ENCODE measurements at regions not wholly inside any gene's neighbourhood (a gene's known extent, or its start where the extent isn't known, plus 50 kb on each side); places are given as distances from the start of the nearest gene placed in this dataset.
"Not testable (repeated sequence)": the region's sequence is repeated elsewhere in the genome, so short reads cannot be mapped to it uniquely, and the experiment has no call there.

- not testable (repeated sequence) for DNase-seq (ENCODE audit: low spot score)
These were observed 66.2 kb downstream of the SYT15 start for GRCh38 chr10:46645110-46645509.

- not testable (repeated sequence) for DNase-seq (ENCODE audit: low spot score)
These were observed 67.2 kb downstream of the SYT15 start for GRCh38 chr10:46646132-46646531.

- DNase-seq (ENCODE audit: low spot score): not testable (repeated sequence)
These were observed 72.0 kb downstream of the SYT15 start for GRCh38 chr10:46650967-46651366.

- DNase-seq (ENCODE audit: low spot score): not testable (repeated sequence)
These were observed 78.5 kb downstream of the SYT15 start for GRCh38 chr10:46657437-46657836.

DNA sequence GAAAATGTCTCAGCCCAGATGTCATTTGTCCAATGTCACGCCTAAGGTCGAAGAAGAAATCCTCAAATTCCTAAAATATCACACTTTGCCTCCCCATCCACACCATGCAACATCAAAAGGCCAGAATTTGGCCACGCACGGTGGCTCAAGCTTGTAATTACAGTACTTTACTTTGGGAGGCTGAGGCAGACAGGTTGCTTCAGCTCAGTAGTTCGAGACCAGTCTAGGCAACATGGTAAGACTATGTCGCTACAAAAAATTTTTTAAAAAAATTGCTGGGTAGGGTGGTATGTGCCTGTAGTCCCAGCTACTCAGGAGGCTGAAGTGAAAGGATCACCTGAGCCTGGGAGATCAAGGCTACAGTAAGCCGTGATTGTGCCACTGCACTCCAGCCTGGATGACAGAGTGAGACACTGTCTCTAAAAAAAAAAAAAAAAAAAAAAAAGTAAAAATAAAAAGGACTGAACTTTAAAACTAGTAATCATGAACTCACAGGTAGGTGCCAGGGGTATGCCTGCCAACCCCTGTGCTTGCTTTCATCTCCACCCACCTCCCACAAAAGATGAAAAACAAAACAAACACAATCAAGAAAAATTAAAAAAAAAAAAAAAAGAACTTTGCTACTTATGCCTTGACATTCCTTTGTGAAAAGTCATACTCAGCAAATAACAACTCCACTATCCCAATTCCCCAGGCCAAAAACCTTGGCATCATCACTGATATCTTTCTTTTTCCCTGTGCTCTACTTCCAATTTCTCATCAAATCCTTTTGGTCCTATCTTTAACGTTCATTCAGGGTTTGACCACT lies 81.3 kb downstream of the SYT15 start:
- DNase-seq (ENCODE audit: low spot score): not testable (repeated sequence)

DNA sequence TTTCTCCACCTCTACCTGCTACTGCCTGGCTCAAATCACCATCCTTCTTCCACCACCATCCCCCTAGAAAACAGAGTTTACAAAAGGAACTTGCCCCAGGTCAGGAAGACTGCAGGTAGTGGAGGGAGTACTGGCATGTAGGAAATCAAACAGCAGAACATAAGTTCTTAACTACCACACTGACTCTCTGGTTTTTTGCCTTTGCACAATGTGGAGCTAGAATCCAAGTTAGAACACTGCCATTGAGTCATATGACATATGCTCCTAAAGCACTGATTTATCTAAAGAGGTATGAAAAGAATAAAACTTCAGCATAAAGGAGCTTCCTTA lies 81.9 kb downstream of the SYT15 start:
- not testable (repeated sequence) for DNase-seq (ENCODE audit: low spot score)

- not testable (repeated sequence) for DNase-seq (ENCODE audit: low spot score)
These were observed 86.6 kb downstream of the SYT15 start for GRCh38 chr10:46665536-46665935.

DNA sequence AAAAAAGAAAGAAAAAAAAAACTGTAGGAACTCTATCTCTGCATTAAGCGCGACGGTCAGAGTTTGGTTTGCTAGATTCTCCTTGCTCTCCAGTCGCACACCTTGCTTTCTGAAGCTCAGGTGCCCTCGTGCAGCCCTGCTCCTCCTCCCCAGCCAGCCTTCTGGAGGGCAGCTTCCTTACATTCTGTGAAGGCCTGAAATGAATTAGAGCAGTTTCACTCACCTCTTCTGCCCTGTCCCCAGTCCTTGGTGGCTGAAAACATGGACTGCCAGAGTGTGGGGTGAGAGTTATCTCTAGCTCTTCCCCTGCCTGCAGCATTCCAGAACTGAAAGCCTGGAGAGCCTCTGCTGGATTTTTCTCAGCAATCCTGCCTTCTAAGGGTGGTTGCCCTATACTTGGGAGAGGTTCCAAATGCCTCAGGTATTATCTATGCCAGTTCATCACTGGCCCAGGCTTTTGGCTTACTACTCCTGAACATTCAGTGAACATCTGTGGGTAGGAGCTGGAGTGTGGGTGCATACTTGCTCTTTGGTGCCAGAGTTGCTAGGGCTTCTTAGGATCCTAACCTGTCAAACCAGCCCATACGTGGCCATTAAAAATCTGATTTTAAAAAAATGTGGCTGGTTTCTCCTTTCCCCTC lies 89.5 kb downstream of the SYT15 start:
- DNase-seq (ENCODE audit: low spot score): not testable (repeated sequence)

DNA sequence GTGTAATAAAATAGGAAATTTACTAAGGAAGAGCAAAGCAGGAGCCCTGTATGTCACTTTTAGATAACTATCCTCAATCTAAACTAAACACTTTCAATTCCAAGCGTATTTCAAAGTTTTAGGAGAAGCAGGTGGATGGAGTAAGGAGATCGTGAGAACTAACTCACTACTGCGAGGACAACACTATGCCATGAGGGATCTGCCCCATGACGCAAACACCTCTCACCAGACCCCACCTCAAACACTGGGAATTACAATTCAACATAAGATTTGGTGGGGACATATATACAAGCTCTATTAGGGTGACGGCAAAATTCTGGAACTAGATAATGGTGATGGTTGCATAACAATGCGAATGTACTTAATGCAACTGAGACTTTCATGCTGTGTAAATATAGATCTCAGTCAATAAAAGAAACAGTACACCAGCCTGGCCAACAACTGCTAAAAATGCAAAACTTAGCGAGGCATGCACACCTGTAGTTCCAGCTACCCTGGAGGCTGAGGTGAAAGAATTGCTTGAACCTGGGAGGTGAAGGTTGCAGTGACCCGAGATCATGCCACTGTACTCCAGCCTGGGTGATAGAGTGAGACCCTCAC lies 99.0 kb downstream of the SYT15 start:
- not testable (repeated sequence) for DNase-seq (ENCODE audit: low spot score)

DNA sequence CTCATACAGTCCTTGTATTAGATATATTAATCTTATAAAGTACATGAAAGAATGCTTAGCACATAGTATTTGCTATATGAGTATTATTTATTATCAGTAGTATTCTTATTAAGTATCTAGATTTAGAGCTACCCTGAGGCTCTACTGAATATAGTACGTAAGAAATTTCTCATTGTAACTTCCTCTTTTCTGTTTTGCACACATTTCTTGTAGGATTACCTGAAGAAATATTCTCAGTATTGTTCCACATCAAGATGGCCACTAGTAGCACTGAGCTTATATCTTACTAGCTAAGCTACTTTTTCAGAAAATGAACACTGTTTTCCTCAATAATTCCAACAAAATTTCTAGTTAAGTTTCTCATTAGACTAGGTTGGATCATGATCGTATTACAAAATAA lies 112.5 kb downstream of the SYT15 start:
- DNase-seq (ENCODE audit: low spot score): not testable (repeated sequence)

- not testable (repeated sequence) for DNase-seq (ENCODE audit: low spot score)
These were observed 114.3 kb downstream of the SYT15 start for GRCh38 chr10:46693218-46693617.

DNA sequence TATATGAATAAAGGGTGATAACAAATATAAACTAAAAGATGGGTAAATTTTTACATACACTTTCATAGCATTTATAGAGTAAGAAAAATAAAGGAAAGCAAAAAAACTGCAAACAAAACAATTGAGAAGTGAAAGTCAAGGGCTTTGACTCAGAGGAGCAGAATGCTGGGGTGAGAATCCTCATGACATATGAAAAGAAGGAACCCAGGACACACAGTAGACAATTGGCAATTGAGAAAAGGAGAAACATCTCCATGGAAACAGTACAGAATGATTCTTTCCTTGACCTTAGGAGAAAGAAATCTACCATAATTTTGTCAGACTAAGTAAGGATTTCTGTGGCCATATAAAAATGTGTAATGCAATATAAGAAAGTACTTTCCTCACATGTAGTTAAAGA lies 138.3 kb downstream of the SYT15 start:
- not testable (repeated sequence) for DNase-seq (ENCODE audit: low spot score)

- DNase-seq (ENCODE audit: low spot score): not testable (repeated sequence)
These were observed 139.1 kb downstream of the SYT15 start for GRCh38 chr10:46718014-46718413.

DNA sequence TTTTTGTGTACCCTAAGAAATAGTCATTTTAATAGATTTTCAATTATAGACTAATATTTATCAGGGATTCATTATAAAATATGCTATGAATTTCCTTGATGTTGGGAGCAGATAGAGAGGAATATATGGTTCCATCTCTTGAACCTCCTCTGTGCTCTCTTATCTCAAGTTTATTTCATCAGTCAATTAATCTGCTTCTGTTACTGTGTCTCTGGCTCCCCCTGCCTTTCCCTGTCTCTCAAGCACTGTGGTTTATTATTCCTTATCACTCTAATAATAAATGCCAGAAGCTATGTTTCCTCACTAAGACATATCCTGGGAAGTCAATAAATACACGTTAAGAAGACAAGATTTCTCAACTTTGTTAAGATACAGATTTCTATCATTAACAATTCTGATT lies 141.5 kb downstream of the SYT15 start:
- peak; percentile 0 for DNase-seq (ENCODE audit: low spot score)

GRCh38 chr10:46720811-46721518 lies 142.0 kb downstream of the SYT15 start:
- not testable (repeated sequence) for DNase-seq (ENCODE audit: low spot score)

DNA sequence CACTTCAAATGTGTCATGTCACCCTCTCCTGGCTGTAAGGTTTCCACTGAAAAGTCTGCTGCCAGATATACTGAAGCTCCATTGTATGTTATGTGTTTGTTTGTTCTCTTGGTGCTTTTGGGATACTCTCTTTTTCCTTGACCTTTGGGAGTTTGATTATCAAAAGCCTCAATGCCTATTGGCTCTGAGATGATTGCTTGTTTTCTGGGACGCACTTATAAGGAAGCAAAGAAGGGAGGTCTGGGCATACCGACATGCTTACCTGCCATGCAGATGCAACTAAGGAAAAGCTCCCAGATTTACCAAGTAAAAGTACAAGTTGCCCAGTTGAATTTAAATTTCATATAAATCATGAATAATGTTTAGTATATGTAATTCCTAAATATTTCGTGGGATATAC lies 145.3 kb downstream of the SYT15 start:
- not testable (repeated sequence) for DNase-seq (ENCODE audit: low spot score)

DNA sequence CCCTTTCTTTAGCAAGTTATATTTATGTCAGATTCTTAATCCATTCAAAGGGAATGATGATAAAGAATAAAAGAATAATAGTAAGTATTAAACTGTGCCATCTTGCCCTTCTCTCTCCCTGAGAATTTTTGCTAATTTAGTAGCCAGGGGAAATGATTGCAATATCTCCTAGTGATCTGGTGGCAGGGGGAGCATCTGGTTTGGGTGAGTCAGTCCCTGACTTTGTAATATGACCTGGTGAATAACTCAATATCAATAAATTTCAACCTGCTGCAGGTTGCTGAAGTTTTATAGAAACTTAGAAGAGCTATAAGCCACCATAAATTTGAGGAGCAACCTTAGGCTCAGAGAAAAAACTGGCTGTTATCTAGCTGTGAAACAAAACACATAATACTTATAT lies 149.4 kb downstream of the SYT15 start:
- not testable (repeated sequence) for DNase-seq (ENCODE audit: low spot score)

DNA sequence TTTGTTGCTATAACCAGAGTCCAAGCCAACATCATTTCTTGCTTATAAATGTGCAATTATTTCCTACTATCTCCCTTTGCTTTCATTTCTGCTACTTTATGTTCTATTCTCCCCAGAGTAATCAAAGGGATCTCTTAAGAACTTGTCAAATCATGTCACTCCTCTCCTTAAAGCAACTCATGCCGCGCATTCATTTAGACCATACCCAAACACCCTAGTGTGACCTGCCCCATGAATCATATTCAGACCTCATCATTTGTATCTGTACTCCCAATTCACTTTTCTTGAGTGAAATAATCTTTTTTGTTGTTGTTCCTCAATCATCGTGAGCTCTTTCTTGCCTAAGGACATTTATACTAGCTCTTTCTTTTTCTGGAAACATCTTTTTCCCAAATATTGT lies 151.8 kb downstream of the SYT15 start:
- not testable (repeated sequence) for DNase-seq (ENCODE audit: low spot score)

DNA sequence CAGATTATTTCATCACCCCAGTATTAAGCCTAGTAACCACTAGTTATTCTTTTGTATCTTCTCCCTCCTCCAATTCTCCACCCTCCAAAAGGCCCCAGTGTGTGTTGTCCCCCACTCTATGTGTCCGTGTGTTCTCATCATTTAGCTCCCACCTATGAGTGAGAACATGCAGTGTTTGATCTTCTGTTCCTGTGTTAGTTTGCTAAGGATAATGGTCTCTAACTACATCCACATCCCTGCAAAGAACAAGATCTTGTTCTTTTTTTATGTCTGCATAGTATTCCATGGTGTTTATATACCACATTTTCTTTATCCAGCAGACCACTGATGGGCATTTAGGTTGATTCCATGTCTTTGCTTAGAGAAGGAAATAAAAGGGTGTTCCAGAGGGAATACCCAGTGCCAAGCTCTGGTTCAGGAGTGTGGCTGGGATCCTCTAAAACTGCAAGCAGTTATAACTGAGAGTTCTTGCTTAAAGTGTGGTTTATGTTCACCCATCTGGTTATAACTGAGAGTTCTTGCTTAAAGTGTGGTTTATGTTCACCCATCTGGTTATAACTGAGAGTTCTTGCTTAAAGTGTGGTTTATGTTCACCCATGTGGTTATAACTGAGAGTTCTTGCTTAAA lies 154.8 kb downstream of the SYT15 start:
- DNase-seq (ENCODE audit: low spot score): not testable (repeated sequence)

- DNase-seq (ENCODE audit: low spot score): not testable (repeated sequence)
These were observed 155.3 kb downstream of the SYT15 start for GRCh38 chr10:46734262-46734642.

GRCh38 chr10:46739919-46740318 lies 161.0 kb downstream of the SYT15 start:
- DNase-seq (ENCODE audit: low spot score): not testable (repeated sequence)

- DNase-seq (ENCODE audit: low spot score): not testable (repeated sequence)
These were observed 161.4 kb downstream of the SYT15 start for GRCh38 chr10:46740368-46740767.

All from SW480 (cell line).